WTC11 (cell line): ENCODE measurements at regions not wholly inside any gene's neighbourhood (a gene's known extent, or its start where the extent isn't known, plus 50 kb on each side); places are given as distances from the start of the nearest gene placed in this dataset.

ENCODE experiments used
- ATAC-seq: fragments of 200-7000 bp; cut with Tn5 transposase; 2 replicates; pipeline ENCODE4 v1.10.0; 2021; ENCODE audit warnings: mild to moderate bottlenecking, moderate library complexity
- CTCF ChIA-PET: fragments of 300-600 bp; sonication (Branson Sonifier 250); formaldehyde crosslinking; loops from one replicate; lab custom pipeline; 2021; ENCODE audit warnings: antibody characterized with exemption; lab: Charles Lee
- POLR2A ChIA-PET: fragments of 350-600 bp; sonication (Branson Sonifier 250); formaldehyde crosslinking; loops from one replicate; lab custom pipeline; 2021; ENCODE audit warnings: antibody characterized with exemption; lab: Charles Lee
- DNase-seq: peaks from one replicate; pipeline ENCODE4 v3.0.0; 2021; ENCODE audit warnings: low spot score
- H3K27ac Mint-ChIP-seq: 2 replicates; pipeline ENCODE4 v1.8.0; 2021; ENCODE audit warnings: mixed read lengths
- H3K27me3 Mint-ChIP-seq: 2 replicates; pipeline ENCODE4 v1.8.0; 2021; ENCODE audit warnings: low read depth, mild to moderate bottlenecking, moderate library complexity, mixed read lengths
- H3K36me3 Mint-ChIP-seq: 2 replicates; pipeline ENCODE4 v1.8.0; 2021; ENCODE audit warnings: mixed read lengths
- H3K4me1 Mint-ChIP-seq: 2 replicates; pipeline ENCODE4 v1.8.0; 2022; ENCODE audit warnings: mixed read lengths
- H3K4me3 Mint-ChIP-seq: 2 replicates; pipeline ENCODE4 v1.8.0; 2021; ENCODE audit warnings: mild to moderate bottlenecking, moderate library complexity, mixed read lengths
- H3K9me3 Mint-ChIP-seq: 2 replicates; pipeline ENCODE4 v1.8.0; 2021; ENCODE audit warnings: mixed read lengths
- AFF4 ChIP-seq: sonication (generic); formaldehyde crosslinking; IDR thresholded peaks from 2 replicates; pipeline ENCODE4 v1.8.1; 2023; ENCODE audit warnings: mild to moderate bottlenecking, missing genetic modification reagents, borderline replicate concordance
- ARID4B ChIP-seq: sonication (generic); formaldehyde crosslinking; IDR thresholded peaks from 2 replicates; pipeline ENCODE4 v1.8.0; 2023; ENCODE audit warnings: missing genetic modification reagents, mild to moderate bottlenecking, borderline replicate concordance
- EMX1 ChIP-seq: fragments of 250-450 bp; sonication (Bioruptor Pico); IDR thresholded peaks from 2 replicates; pipeline ENCODE4 v1.8.0; 2021; ENCODE audit warnings: mild to moderate bottlenecking
- HMGA2 ChIP-seq: fragments of 250-450 bp; sonication (Bioruptor Pico); IDR thresholded peaks from 2 replicates; pipeline ENCODE4 v1.4.0; 2021; ENCODE audit warnings: mild to moderate bottlenecking, moderate library complexity
- NR1H2 ChIP-seq: sonication (generic); formaldehyde crosslinking; IDR thresholded peaks from 2 replicates; pipeline ENCODE4 v1.9.0; 2021; ENCODE audit warnings: mild to moderate bottlenecking, moderate library complexity, missing genetic modification reagents
- NR3C1 ChIP-seq: sonication (generic); formaldehyde crosslinking; conservative IDR thresholded peaks from 2 replicates; pipeline ENCODE4 v1.8.1; 2023; ENCODE audit warnings: low read depth, mild to moderate bottlenecking, missing genetic modification reagents
- RORB ChIP-seq: fragments of 250-450 bp; sonication (Bioruptor Pico); IDR thresholded peaks from 2 replicates; pipeline ENCODE4 v1.9.0; 2021; ENCODE audit warnings: mild to moderate bottlenecking
- SMAD3 ChIP-seq: sonication (generic); formaldehyde crosslinking; IDR thresholded peaks from 2 replicates; pipeline ENCODE4 v1.8.0; 2022; ENCODE audit warnings: missing genetic modification reagents, mild to moderate bottlenecking, borderline replicate concordance
- TEAD1 ChIP-seq: sonication (generic); formaldehyde crosslinking; IDR thresholded peaks from 2 replicates; pipeline ENCODE4 v1.8.0; 2022; ENCODE audit warnings: mild to moderate bottlenecking, missing genetic modification reagents
- USF2 ChIP-seq: sonication (generic); formaldehyde crosslinking; IDR thresholded peaks from 2 replicates; pipeline ENCODE4 v1.8.1; 2023; ENCODE audit warnings: mild to moderate bottlenecking, missing genetic modification reagents, moderate library complexity
- ZNF138 ChIP-seq: sonication (generic); formaldehyde crosslinking; conservative IDR thresholded peaks from 2 replicates; pipeline ENCODE4 v1.8.1; 2022; ENCODE audit warnings: mild to moderate bottlenecking, moderate library complexity, missing genetic modification reagents
- ZNF532 ChIP-seq: fragments of 250-450 bp; sonication (Bioruptor Pico); IDR thresholded peaks from 2 replicates; pipeline ENCODE4 v1.9.0; 2021; ENCODE audit warnings: mild to moderate bottlenecking, borderline replicate concordance

GRCh38 chr18:29028560-29028959 lies 851.6 kb upstream of the CDH2 start (continued):
- TF ChIP-seq ARID4B (no peak), TEAD1 (CRISPR knock-in tag) (no peak), RORB (no peak), ZNF532 (CRISPR knock-in tag) (no peak), USF2 (no peak)
- TF ChIP-seq, all 79 proteins: peak for 0

- no peak overlapping the region for H3K4me3 Mint-ChIP-seq
- no peaks in the 10 kb centered on the region for H3K4me1 Mint-ChIP-seq
- H3K27me3 Mint-ChIP-seq, result peaks cover 13% of the 10 kb centered on the region; the same call in 1 of the 2 replicates
- no peaks in the 10 kb centered on the region for H3K9me3 Mint-ChIP-seq
- no peak for TF ChIP-seq SMAD3 (CRISPR knock-in tag)
- no peak for TF ChIP-seq NR1H2
- no peak for TF ChIP-seq AFF4
- no peak for TF ChIP-seq HMGA2
- TF ChIP-seq NR3C1 (CRISPR knock-in tag), result no peak
- no peak for TF ChIP-seq EMX1 (CRISPR knock-in tag)
- TF ChIP-seq ZNF138, result no peak
- no peaks in the 10 kb centered on the region for H3K36me3 Mint-ChIP-seq
- POLR2A ChIA-PET, result no interaction called here
- no peak for ATAC-seq
- CTCF ChIA-PET, result no interaction called here
- DNase-seq, result no peak
- H3K27ac Mint-ChIP-seq, result no peak overlapping the region
These were observed 842.0 kb upstream of the CDH2 start for GRCh38 chr18:29018976-29019375.
